Subcutaneous abdominal adipose tissue (tissue), 5 donors: ENCODE measurements at regions not wholly inside any gene's neighbourhood (a gene's known extent, or its start where the extent isn't known, plus 50 kb on each side); places are given as distances from the start of the nearest gene placed in this dataset.

ENCODE experiments used
- H3K27ac ChIP-seq: one replicate; pipeline ENCODE4 v1.7.0; 2013; ENCODE audit warnings: low read depth, mild to moderate bottlenecking, inconsistent platforms, low read length, moderate library complexity
- H3K27me3 ChIP-seq, 5 donors: one replicate each; pipeline ENCODE4 v1.7.0; 2013; ENCODE audit warnings: low read length in 5 of 5, inconsistent platforms in 1 of 5; ENCODE audit not compliant: control insufficient read depth in 5 of 5, insufficient read depth in 4 of 5
- H3K36me3 ChIP-seq, 5 donors: one replicate each; pipeline ENCODE4 v1.7.0; 2013; ENCODE audit warnings: low read length in 5 of 5; ENCODE audit not compliant: control insufficient read depth in 5 of 5, insufficient read depth in 5 of 5
- H3K4me1 ChIP-seq, 5 donors: one replicate each; pipeline ENCODE4 v1.7.0; 2013; ENCODE audit warnings: low read length in 5 of 5, mild to moderate bottlenecking in 3 of 5, moderate library complexity in 1 of 5; ENCODE audit not compliant: control insufficient read depth in 5 of 5, insufficient read depth in 5 of 5
- H3K4me3 ChIP-seq, 5 donors: one replicate each; pipeline ENCODE4 v1.7.0; 2013; ENCODE audit warnings: low read length in 5 of 5, low read depth in 1 of 5
- H3K9ac ChIP-seq, 5 donors: one replicate each; pipeline ENCODE4 v1.7.0; 2013; ENCODE audit warnings: low read length in 5 of 5, mild to moderate bottlenecking in 4 of 5, moderate library complexity in 3 of 5
- H3K9me3 ChIP-seq, 5 donors: one replicate each; pipeline ENCODE4 v1.7.0; 2013; ENCODE audit warnings: low read length in 5 of 5; ENCODE audit not compliant: control insufficient read depth in 5 of 5
- donor health status: healthy.
- donor health status: healthy.
- donor health status: healthy.
- donor health status: healthy.
- donor health status: healthy.

DNA sequence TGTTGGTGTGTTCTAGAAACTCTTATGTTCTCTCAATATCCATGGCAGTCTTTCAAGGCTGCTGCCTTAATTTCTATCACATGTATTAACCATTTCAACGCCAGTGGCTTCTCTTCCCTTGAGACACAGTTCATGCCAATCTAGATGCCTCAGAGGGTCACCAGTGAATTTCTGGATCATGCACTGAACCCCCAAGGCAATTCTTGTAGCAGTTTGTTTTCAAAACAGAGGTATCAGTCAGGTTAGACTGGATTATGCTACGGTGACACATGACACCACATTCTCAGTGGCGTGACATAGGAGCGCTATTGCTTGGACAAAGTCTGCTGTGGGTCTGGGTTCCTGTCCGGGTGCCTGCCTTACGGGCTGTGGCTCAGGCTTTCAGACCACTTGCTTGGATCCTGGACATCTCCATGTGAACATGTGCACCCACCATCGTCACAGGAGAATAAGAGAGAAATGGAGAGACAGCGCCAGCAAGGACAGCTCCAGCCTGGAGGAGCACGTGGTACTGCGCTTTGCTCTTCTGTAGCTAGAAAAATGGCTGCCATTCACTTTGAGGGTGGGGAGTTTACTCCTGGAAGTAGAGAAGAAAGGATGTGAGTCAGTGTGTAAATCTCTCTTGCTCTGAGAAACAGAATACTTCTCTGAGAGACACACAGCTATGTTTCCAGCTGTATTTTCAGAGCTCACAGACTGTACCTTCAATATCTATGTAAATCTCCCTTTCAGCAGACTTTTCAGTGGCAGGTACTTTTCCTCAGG, 329.3 kb upstream of the ADCY2 start:
- Histone ChIP-seq H3K9me3 (no peaks in the 10 kb centered on the region), H3K4me3 (no peak overlapping the region), H3K27ac (no peak overlapping the region), H3K36me3 (no peaks in the 10 kb centered on the region), H3K27me3 (peaks cover 0 to 5% (median 0%) of the 10 kb centered on the region in 5 donors), H3K9ac (no peak overlapping the region), H3K4me1 (no peaks in the 10 kb centered on the region)

DNA sequence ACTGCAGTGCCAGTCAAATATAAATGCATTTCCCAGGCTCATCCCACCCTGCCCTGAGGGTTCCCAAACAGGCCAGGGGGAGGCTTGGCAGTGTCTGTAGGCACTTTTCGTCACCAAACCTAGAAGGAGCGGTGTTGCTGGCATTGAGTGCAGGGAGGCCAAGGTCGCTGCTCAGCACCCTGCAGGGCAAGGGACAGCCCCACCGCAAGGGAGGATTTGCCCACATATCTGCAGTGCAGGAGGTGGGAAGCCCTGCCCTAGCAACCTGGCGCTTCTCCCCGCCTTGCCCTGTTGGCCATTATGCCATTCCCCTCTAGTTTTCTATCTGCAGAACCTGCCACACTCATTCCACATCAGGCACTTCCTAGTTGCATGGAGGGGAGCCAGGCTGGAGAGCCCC, 327.8 kb upstream of the ADCY2 start:
- H3K36me3 ChIP-seq: no peaks in the 10 kb centered on the region
- H3K9me3 ChIP-seq: no peaks in the 10 kb centered on the region
- peaks cover 0 to 5% (median 0%) of the 10 kb centered on the region in 5 donors for H3K27me3 ChIP-seq
- no peak overlapping the region for H3K4me3 ChIP-seq
- H3K4me1 ChIP-seq: no peaks in the 10 kb centered on the region
- no peak overlapping the region for H3K27ac ChIP-seq
- H3K9ac ChIP-seq: no peak overlapping the region

DNA sequence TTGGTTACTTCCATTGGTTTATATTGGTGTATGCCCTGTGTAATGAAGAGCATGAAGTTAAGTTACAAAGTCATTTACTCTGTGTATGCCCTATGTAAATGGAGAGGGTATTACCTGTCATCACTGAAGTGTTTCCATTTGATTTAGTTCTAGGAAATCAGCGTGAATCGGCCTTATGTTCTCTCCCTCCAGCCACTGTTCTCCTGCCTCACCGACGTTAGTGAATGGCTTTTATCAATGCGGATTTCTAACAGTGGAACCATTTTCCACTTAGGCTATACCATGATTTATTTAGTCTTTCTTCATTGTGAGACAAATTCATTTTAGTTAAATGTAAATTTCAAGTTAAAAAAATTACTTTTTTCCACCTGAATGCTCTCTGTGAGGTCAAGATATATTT, 327.0 kb upstream of the ADCY2 start:
- H3K27ac ChIP-seq: no peak overlapping the region
- no peak overlapping the region for H3K4me3 ChIP-seq
- no peak overlapping the region for H3K9ac ChIP-seq
- H3K9me3 ChIP-seq: no peaks in the 10 kb centered on the region
- peaks cover 0 to 5% (median 0%) of the 10 kb centered on the region in 5 donors for H3K27me3 ChIP-seq
- no peaks in the 10 kb centered on the region for H3K36me3 ChIP-seq
- H3K4me1 ChIP-seq: no peaks in the 10 kb centered on the region

DNA sequence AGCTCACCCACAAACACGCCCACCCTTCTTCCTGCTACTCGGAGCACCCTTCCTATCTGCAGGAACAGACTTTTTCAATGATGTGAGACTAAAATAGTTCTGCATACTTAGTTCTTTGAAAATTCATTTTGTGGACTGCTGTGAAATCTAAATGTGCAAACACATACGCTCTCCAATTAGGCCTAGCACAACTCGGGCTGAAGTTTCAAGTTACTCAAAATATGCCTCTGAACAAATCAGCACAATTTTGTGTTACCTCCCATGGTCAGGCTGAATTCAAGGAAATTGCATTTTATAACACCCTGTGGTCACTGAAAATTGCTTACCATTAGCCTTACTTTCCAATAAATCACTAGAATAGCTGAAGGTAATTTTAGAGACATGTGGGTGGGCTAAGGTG, 323.8 kb upstream of the ADCY2 start:
- Histone ChIP-seq H3K27ac (no peak overlapping the region), H3K36me3 (no peaks in the 10 kb centered on the region)

DNA sequence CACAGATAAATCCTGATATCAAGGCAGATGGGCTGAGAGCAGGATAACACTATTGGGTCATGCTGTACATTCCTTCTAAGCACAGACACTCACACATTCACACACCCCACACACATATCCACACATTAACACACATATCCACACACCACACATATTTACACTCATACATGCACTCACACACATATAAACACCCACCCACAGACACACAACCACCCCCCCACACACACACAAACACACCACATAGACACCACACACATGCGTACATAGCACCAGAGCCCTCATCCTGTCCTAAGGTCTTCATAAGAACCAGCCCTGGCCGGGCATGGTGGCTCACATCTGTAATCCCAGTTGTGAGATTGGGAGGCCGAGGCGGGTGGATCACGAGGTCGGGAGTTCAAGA, 322.3 kb upstream of the ADCY2 start:
- H3K4me3 ChIP-seq: no peak overlapping the region
- H3K36me3 ChIP-seq: no peaks in the 10 kb centered on the region
- no peak overlapping the region for H3K27ac ChIP-seq
- peaks cover 0 to 3% (median 0%) of the 10 kb centered on the region in 5 donors for H3K27me3 ChIP-seq
- no peaks in the 10 kb centered on the region for H3K9me3 ChIP-seq
- H3K4me1 ChIP-seq: no peaks in the 10 kb centered on the region
- H3K9ac ChIP-seq: no peak overlapping the region

More for the DNA sequence above, 323.8 kb upstream of the ADCY2 start:
- Histone ChIP-seq H3K4me1 (no peaks in the 10 kb centered on the region), H3K9ac (no peak overlapping the region), H3K9me3 (no peaks in the 10 kb centered on the region), H3K4me3 (no peak overlapping the region), H3K27me3 (peaks cover 0 to 5% (median 1%) of the 10 kb centered on the region in 5 donors)

DNA sequence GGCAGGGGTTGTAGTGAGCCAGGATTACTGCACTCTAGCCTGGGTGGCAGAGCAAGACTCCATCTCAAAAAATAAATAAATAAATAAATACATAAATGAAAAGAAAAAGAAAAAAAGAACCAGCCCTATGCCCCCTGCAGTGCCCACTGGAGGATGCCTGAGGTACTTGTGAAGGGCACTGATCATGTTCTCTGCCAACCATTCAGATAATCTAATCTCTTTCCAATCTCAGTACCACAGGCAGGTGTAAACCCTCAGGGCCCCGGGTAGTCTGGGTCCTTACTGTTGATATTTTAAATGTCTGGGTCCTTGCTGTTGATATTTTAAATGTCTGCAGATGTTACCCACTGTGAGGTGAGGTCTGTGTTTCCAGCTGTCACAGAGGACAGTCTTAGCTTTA, 321.8 kb upstream of the ADCY2 start:
- Histone ChIP-seq H3K4me3 (no peak overlapping the region), H3K36me3 (no peaks in the 10 kb centered on the region), H3K9ac (no peak overlapping the region)

DNA sequence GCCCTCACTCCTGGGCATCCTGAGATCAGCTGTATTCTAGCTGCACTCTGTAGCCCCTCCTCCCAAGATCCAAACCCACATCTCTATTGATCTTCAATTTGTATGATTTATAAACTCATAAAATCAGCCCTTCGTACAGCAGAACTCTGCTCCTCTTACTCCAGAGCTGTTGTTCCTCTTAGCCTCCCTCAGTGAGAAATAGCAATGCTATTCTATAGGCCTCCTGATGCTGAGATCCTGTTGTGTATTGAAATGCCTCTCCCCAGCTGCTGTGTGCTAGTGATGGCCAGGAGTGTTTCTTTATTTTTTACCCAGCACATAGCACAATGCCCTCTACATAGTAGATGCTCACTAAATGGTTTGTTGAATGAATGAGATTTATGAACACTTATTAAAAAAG, 320.5 kb upstream of the ADCY2 start:
- Histone ChIP-seq H3K4me3 (no peak overlapping the region), H3K9me3 (no peaks in the 10 kb centered on the region)

More for the DNA sequence above, 321.8 kb upstream of the ADCY2 start:
- Histone ChIP-seq H3K27me3 (peaks cover 0 to 3% (median 0%) of the 10 kb centered on the region in 5 donors), H3K9me3 (no peaks in the 10 kb centered on the region), H3K27ac (no peak overlapping the region), H3K4me1 (no peaks in the 10 kb centered on the region)

DNA sequence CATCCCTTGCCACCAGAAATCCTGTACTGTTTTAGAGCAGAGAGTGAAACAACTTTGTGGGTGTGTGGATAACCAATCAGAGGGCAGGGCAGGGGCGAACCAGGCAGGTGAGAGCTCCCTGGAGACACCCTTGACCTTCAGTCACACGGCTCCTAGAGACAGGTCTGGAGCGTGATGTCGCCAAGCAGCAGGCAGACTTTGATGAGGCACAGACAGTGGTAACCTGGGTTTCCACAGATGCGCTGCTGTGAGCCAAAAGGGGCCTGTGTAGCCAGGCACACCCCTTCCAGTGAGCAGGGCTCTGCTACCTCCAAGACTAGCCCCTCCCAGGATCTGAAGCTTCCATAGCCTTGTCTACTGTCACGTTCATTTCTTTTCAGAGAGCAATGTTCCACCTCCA, 317.8 kb upstream of the ADCY2 start:
- no peak overlapping the region for H3K4me3 ChIP-seq
- peaks cover 0 to 5% (median 0%) of the 10 kb centered on the region in 5 donors for H3K4me1 ChIP-seq

More for the DNA sequence above, 320.5 kb upstream of the ADCY2 start:
- H3K27ac ChIP-seq: no peak overlapping the region
- peaks cover 0 to 5% (median 0%) of the 10 kb centered on the region in 5 donors for H3K4me1 ChIP-seq
- peaks cover 0 to 3% (median 0%) of the 10 kb centered on the region in 5 donors for H3K27me3 ChIP-seq
- H3K36me3 ChIP-seq: no peaks in the 10 kb centered on the region
- no peak overlapping the region for H3K9ac ChIP-seq

DNA sequence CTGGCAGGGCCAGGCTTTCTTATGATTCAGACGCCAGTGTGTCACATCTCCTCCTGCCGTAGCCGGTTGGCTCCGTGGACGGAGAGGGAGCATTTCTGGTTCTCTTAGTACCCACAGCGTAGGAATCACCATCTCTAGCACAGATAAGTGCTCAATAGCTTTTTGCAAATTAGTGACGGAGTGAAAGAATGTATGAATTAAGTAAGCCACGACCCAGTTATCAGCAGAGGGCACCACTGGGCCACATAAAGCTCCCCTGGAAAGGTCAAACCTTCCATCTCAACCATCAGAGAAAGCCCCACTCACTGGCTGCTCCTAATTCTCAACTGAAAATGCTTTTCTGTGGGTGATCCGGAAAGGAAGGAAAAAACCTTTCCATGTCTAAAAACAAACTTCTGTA, 317.0 kb upstream of the ADCY2 start:
- H3K9me3 ChIP-seq: no peaks in the 10 kb centered on the region
- H3K9ac ChIP-seq: no peak overlapping the region
- no peak overlapping the region for H3K27ac ChIP-seq
- peaks cover 0 to 5% (median 0%) of the 10 kb centered on the region in 5 donors for H3K4me1 ChIP-seq
- peaks cover 0 to 3% (median 0%) of the 10 kb centered on the region in 5 donors for H3K27me3 ChIP-seq
- H3K4me3 ChIP-seq: no peak overlapping the region
- no peaks in the 10 kb centered on the region for H3K36me3 ChIP-seq

More for the DNA sequence above, 317.8 kb upstream of the ADCY2 start:
- H3K27ac ChIP-seq: no peak overlapping the region
- H3K36me3 ChIP-seq: no peaks in the 10 kb centered on the region
- H3K27me3 ChIP-seq: peaks cover 0 to 3% (median 0%) of the 10 kb centered on the region in 5 donors
- no peaks in the 10 kb centered on the region for H3K9me3 ChIP-seq
- no peak overlapping the region for H3K9ac ChIP-seq

DNA sequence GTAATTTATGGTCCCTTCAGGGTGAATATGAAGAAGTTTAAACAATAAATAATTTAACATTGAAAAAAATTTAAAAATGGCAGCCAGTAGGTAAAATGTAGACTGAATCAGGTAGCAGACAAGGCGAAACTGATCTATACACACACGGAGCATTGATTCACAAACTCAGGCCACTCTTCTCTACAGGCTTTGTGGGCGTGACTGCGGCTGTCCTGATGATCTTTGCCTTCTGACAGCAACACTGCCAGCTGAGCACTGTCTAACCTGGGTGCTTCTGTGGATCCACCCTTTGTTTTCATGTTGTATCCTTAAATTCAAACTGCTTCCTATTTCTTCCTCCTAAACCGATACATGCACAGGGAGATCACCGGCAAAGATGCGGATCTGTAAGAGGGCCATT, 315.4 kb upstream of the ADCY2 start:
- Histone ChIP-seq H3K4me1 (peaks cover 0 to 5% (median 0%) of the 10 kb centered on the region in 5 donors), H3K4me3 (no peak overlapping the region), H3K9me3 (peaks cover 0 to 4% (median 0%) of the 10 kb centered on the region in 5 donors), H3K27me3 (peaks cover 0 to 3% (median 0%) of the 10 kb centered on the region in 5 donors), H3K9ac (no peak overlapping the region), H3K36me3 (no peaks in the 10 kb centered on the region), H3K27ac (no peak overlapping the region)
